SK-N-SH (cell line): ENCODE measurements at regions not wholly inside any gene's neighbourhood (a gene's known extent, or its start where the extent isn't known, plus 50 kb on each side); places are given as distances from the start of the nearest gene placed in this dataset.
A peak's percentile ranks its signal among the peaks of the same experiment; 100 is the strongest.

ENCODE experiments used
- EP300 ChIP-seq, 2 experiments: IDR thresholded peaks; 2 replicates each; pipeline versions ENCODE4 v1.4.0 to v1.6.1; 2012; ENCODE audit warnings: borderline replicate concordance in 1 of 2, low read depth in 1 of 2, low read length in 1 of 2
- FOSL2 ChIP-seq: IDR thresholded peaks from 2 replicates; pipeline ENCODE4 v1.4.0; 2012; ENCODE audit warnings: low read depth, mild to moderate bottlenecking, moderate library complexity, borderline replicate concordance
- MXI1 ChIP-seq: IDR thresholded peaks from 2 replicates; pipeline ENCODE4 v1.6.1; 2012; ENCODE audit warnings: mild to moderate bottlenecking, low read depth, low read length, improper control_type of control experiment
- NFIC ChIP-seq: IDR thresholded peaks from 2 replicates; pipeline ENCODE4 v1.4.0; 2012; ENCODE audit warnings: borderline replicate concordance
- NRF1 ChIP-seq: IDR thresholded peaks from 2 replicates; pipeline ENCODE4 v1.6.1; 2012; ENCODE audit warnings: low read depth, mild to moderate bottlenecking, low read length
- POLR2AphosphoS5 ChIP-seq: IDR thresholded peaks from 2 replicates; pipeline ENCODE4 v1.6.1; 2012; ENCODE audit warnings: low read depth, low read length
- RAD21 ChIP-seq: IDR thresholded peaks from 2 replicates; pipeline ENCODE4 v1.6.1; 2012; ENCODE audit warnings: mild to moderate bottlenecking, low read length
- SMC3 ChIP-seq: IDR thresholded peaks from 2 replicates; pipeline ENCODE4 v1.6.1; 2012; ENCODE audit warnings: low read depth, low read length, improper control_type of control experiment
- YY1 ChIP-seq: IDR thresholded peaks from 2 replicates; pipeline ENCODE4 v1.4.0; 2012; ENCODE audit warnings: low read depth, mild to moderate bottlenecking
- TF ChIP-seq, protein P1 (sequence below): fragments of 200-600 bp; sonication (generic); IDR thresholded peaks from 2 replicates; pipeline ENCODE4 v1.6.1; 2017; ENCODE audit warnings: antibody characterized with exemption, mild to moderate bottlenecking, moderate library complexity
- TF ChIP-seq, protein P2 (sequence below): IDR thresholded peaks from 2 replicates; pipeline ENCODE4 v1.4.0; 2012; ENCODE audit warnings: low read depth, borderline replicate concordance
- TF ChIP-seq, protein P3 (sequence below): fragments of 150-350 bp; IDR thresholded peaks from 2 replicates; pipeline ENCODE4 v1.6.1; 2017; ENCODE audit warnings: antibody characterized with exemption, low read length, low read depth, borderline replicate concordance
- TF ChIP-seq, protein P4 (sequence below): IDR thresholded peaks from 2 replicates; pipeline ENCODE4 v1.6.1; 2012; ENCODE audit warnings: mild to moderate bottlenecking, low read depth, low read length, moderate library complexity

DNA sequence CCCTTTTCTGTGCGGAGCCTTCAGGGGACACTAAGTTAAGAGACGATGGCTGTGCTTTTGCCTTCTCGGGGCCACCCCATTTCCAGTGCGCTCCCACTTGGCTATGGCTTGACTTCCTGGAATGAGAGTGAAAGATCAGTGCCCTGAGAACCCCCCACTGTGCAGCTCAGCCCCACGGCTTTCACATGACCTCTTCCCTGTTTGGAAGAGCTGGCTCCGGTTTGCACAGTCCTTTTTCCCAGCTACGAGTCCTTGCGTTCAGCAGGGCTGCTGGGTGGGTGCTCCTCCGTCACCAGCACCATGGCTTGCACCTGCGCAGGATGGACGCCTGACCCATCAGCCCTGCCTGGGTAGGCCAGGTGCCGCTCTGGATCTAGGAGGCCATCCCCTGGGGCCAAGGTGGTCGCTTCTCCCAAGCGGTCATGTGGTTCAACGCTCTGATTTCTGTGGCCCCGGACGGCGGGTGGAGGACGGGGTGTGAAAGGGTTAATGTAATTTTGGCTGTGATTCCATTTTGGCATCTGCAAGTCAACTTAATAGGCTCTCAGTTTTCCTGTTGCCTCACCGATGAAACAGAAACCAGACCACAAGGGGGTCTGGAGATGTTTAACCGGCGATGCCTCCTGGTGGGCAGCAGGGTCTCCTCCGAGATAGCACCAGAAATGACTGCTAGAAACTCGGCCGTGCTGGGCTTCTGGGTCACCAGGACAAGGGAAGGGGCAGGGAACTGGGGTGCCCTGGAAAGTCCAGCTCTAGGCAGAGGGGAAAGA is 113.1 kb upstream of the HAAO start:
- TF ChIP-seq, protein P1, sequence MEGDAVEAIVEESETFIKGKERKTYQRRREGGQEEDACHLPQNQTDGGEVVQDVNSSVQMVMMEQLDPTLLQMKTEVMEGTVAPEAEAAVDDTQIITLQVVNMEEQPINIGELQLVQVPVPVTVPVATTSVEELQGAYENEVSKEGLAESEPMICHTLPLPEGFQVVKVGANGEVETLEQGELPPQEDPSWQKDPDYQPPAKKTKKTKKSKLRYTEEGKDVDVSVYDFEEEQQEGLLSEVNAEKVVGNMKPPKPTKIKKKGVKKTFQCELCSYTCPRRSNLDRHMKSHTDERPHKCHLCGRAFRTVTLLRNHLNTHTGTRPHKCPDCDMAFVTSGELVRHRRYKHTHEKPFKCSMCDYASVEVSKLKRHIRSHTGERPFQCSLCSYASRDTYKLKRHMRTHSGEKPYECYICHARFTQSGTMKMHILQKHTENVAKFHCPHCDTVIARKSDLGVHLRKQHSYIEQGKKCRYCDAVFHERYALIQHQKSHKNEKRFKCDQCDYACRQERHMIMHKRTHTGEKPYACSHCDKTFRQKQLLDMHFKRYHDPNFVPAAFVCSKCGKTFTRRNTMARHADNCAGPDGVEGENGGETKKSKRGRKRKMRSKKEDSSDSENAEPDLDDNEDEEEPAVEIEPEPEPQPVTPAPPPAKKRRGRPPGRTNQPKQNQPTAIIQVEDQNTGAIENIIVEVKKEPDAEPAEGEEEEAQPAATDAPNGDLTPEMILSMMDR = no peak
- TF ChIP-seq, protein P2, sequence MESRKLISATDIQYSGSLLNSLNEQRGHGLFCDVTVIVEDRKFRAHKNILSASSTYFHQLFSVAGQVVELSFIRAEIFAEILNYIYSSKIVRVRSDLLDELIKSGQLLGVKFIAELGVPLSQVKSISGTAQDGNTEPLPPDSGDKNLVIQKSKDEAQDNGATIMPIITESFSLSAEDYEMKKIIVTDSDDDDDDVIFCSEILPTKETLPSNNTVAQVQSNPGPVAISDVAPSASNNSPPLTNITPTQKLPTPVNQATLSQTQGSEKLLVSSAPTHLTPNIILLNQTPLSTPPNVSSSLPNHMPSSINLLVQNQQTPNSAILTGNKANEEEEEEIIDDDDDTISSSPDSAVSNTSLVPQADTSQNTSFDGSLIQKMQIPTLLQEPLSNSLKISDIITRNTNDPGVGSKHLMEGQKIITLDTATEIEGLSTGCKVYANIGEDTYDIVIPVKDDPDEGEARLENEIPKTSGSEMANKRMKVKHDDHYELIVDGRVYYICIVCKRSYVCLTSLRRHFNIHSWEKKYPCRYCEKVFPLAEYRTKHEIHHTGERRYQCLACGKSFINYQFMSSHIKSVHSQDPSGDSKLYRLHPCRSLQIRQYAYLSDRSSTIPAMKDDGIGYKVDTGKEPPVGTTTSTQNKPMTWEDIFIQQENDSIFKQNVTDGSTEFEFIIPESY = no peak
- no peak for TF ChIP-seq FOSL2
- TF ChIP-seq EP300 (IDR thresholded peaks at IDR 0.05; ENCODE audit: borderline replicate concordance in 1 of 2, low read depth in 1 of 2, low read length in 1 of 2) = peak in 1 of 2 experiments; percentile 58; a peak in 1 of 4 replicates
- peak; percentile 35; the same call in 1 of the 2 replicates for TF ChIP-seq SMC3
- peak; percentile 54 for TF ChIP-seq RAD21
- TF ChIP-seq, protein P3, sequence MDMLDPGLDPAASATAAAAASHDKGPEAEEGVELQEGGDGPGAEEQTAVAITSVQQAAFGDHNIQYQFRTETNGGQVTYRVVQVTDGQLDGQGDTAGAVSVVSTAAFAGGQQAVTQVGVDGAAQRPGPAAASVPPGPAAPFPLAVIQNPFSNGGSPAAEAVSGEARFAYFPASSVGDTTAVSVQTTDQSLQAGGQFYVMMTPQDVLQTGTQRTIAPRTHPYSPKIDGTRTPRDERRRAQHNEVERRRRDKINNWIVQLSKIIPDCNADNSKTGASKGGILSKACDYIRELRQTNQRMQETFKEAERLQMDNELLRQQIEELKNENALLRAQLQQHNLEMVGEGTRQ = no peak
- TF ChIP-seq NRF1 = no peak
- TF ChIP-seq, protein P4, sequence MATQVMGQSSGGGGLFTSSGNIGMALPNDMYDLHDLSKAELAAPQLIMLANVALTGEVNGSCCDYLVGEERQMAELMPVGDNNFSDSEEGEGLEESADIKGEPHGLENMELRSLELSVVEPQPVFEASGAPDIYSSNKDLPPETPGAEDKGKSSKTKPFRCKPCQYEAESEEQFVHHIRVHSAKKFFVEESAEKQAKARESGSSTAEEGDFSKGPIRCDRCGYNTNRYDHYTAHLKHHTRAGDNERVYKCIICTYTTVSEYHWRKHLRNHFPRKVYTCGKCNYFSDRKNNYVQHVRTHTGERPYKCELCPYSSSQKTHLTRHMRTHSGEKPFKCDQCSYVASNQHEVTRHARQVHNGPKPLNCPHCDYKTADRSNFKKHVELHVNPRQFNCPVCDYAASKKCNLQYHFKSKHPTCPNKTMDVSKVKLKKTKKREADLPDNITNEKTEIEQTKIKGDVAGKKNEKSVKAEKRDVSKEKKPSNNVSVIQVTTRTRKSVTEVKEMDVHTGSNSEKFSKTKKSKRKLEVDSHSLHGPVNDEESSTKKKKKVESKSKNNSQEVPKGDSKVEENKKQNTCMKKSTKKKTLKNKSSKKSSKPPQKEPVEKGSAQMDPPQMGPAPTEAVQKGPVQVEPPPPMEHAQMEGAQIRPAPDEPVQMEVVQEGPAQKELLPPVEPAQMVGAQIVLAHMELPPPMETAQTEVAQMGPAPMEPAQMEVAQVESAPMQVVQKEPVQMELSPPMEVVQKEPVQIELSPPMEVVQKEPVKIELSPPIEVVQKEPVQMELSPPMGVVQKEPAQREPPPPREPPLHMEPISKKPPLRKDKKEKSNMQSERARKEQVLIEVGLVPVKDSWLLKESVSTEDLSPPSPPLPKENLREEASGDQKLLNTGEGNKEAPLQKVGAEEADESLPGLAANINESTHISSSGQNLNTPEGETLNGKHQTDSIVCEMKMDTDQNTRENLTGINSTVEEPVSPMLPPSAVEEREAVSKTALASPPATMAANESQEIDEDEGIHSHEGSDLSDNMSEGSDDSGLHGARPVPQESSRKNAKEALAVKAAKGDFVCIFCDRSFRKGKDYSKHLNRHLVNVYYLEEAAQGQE = no peak
- no peak for TF ChIP-seq POLR2AphosphoS5
- TF ChIP-seq NFIC = no peak
- no peak for TF ChIP-seq MXI1
- TF ChIP-seq YY1 = no peak
